NB4 (cell line): ENCODE measurements at regions not wholly inside any gene's neighbourhood (a gene's known extent, or its start where the extent isn't known, plus 50 kb on each side); places are given as distances from the start of the nearest gene placed in this dataset.

Experiments used
- POLR2A ChIP-seq: IDR thresholded peaks from 2 replicates; pipeline ENCODE4 v1.6.1; 2011; ENCODE audit warnings: mild to moderate bottlenecking; ENCODE audit not compliant: insufficient read length; ENCODE audit errors: extremely low read depth
- TF ChIP-seq, protein P1 (sequence below): IDR thresholded peaks from 2 replicates; pipeline ENCODE4 v1.6.1; 2011; ENCODE audit warnings: low read depth, low read length
- TF ChIP-seq, protein P2 (sequence below): IDR thresholded peaks from one replicate; pipeline ENCODE4 v1.5.1; 2012; ENCODE audit warnings: low read depth, low read length

DNA sequence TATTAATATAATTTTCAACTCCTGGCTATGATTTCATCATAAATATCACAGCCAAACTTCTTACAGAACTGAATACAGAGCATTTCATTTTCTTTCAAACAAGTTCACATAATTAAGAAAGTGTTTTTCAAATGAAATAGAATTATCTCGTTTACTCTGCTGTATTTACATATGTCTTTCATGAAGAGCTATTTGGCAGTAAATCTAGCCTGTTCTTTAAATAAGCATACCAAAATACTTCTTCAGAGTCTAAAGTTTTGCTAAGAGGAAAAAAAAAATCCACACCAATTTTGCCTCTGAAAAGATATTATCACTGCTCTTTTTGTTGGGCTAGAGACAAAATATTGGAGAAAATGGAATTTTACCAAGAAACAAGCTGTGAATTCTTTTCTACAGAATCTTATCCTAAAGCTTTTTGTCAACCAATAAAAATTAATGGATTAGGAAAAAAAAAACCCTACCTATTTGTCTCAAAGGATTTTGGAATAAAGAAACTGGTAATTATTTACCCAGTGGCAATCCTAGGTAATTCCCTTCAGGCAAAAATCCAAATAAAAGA lies 287.9 kb upstream of the NR3C2 start:
- TF ChIP-seq, protein P1, sequence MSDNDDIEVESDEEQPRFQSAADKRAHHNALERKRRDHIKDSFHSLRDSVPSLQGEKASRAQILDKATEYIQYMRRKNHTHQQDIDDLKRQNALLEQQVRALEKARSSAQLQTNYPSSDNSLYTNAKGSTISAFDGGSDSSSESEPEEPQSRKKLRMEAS: no peak
- TF ChIP-seq POLR2A: no peak
- TF ChIP-seq, protein P2, sequence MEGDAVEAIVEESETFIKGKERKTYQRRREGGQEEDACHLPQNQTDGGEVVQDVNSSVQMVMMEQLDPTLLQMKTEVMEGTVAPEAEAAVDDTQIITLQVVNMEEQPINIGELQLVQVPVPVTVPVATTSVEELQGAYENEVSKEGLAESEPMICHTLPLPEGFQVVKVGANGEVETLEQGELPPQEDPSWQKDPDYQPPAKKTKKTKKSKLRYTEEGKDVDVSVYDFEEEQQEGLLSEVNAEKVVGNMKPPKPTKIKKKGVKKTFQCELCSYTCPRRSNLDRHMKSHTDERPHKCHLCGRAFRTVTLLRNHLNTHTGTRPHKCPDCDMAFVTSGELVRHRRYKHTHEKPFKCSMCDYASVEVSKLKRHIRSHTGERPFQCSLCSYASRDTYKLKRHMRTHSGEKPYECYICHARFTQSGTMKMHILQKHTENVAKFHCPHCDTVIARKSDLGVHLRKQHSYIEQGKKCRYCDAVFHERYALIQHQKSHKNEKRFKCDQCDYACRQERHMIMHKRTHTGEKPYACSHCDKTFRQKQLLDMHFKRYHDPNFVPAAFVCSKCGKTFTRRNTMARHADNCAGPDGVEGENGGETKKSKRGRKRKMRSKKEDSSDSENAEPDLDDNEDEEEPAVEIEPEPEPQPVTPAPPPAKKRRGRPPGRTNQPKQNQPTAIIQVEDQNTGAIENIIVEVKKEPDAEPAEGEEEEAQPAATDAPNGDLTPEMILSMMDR: no peak
